Brain microvascular endothelial cell (primary cell): ENCODE measurements at regions not wholly inside any gene's neighbourhood (a gene's known extent, or its start where the extent isn't known, plus 50 kb on each side); places are given as distances from the start of the nearest gene placed in this dataset.

Experiments used
- DNase-seq: peaks from one replicate; pipeline ENCODE4 v3.0.0-alpha.2; 2020
- H3K27ac ChIP-seq: fragments of 250-450 bp; sonication (Bioruptor Pico); 2 replicates; pipeline ENCODE4 v1.5.1; 2020; ENCODE audit warnings: mild to moderate bottlenecking, moderate library complexity
- H3K27me3 ChIP-seq: fragments of 250-450 bp; sonication (Bioruptor Pico); replicated peaks from 2 replicates; pipeline ENCODE4 v1.5.1; 2020; ENCODE audit warnings: mild to moderate bottlenecking
- H3K36me3 ChIP-seq: fragments of 250-450 bp; sonication (Bioruptor Pico); replicated peaks from 2 replicates; pipeline ENCODE4 v1.5.1; 2020; ENCODE audit warnings: mild to moderate bottlenecking
- H3K4me3 ChIP-seq: 2 replicates; pipeline ENCODE4 v1.5.1; 2011; ENCODE audit warnings: low read depth, mild to moderate bottlenecking, control low read depth, low read length, moderate library complexity
- CTCF ChIP-seq: IDR thresholded peaks from 2 replicates; pipeline ENCODE4 v1.5.1; 2011; ENCODE audit warnings: low read depth, mild to moderate bottlenecking, moderate library complexity, low read length, control low read depth, inconsistent platforms; ENCODE audit errors: missing control alignments
- in situ Hi-C: cut with HindIII; loops from 2 replicates; pipeline ENCODE4 v1.10.0; 2017; ENCODE audit warnings: low sequenced_read_pairs, low pct_ligation_motif_present

GRCh38 chr2:234189786-234190300 is 139.3 kb downstream of the SPP2 start:
- no peak for TF ChIP-seq CTCF
- Histone ChIP-seq H3K27me3 (no peaks in the 10 kb centered on the region), H3K4me3 (no peak overlapping the region), H3K36me3 (no peaks in the 10 kb centered on the region), H3K27ac (no peak overlapping the region)
- no peak for DNase-seq
- in situ Hi-C loops, result no loop called here

- TF ChIP-seq CTCF, result no peak
- Histone ChIP-seq H3K27ac (no peak overlapping the region), H3K27me3 (no peaks in the 10 kb centered on the region), H3K36me3 (no peaks in the 10 kb centered on the region), H3K4me3 (no peak overlapping the region)
- no peak for DNase-seq
- in situ Hi-C loops, result no loop called here
Measured at GRCh38 chr2:234189230-234189629, 138.7 kb downstream of the SPP2 start.

GRCh38 chr2:234187646-234188174 is 137.2 kb downstream of the SPP2 start:
- no peaks in the 10 kb centered on the region for H3K36me3 ChIP-seq
- DNase-seq, result no peak
- TF ChIP-seq CTCF, result no peak
- in situ Hi-C loops, result no loop called here
- no peaks in the 10 kb centered on the region for H3K27me3 ChIP-seq
- no peak overlapping the region for H3K4me3 ChIP-seq
- H3K27ac ChIP-seq, result no peak overlapping the region

- no peak for TF ChIP-seq CTCF
- in situ Hi-C loops, result no loop called here
- Histone ChIP-seq H3K27me3 (no peaks in the 10 kb centered on the region), H3K4me3 (no peak overlapping the region), H3K27ac (no peak overlapping the region), H3K36me3 (no peaks in the 10 kb centered on the region)
- no peak for DNase-seq
Measured at GRCh38 chr2:234181121-234181520, 130.6 kb downstream of the SPP2 start.

DNA sequence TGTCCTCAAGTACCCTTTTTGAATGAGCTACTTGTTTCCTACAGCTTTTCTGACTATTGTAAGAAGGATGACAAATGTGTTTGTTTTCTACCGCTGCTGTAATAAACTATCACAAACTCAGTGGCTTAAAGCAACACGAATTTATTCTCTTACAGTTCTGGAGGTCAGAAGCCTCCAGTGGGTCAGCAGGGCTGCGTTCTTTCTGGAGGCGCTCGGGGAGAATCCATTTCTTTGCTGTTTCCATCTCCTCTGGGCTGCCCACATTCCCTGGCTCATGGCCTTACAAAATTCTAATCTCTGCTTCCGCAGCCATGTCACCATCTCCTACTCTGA is 128.5 kb downstream of the SPP2 start:
- no peaks in the 10 kb centered on the region for H3K36me3 ChIP-seq
- no peak for DNase-seq
- H3K27ac ChIP-seq, result no peak overlapping the region
- H3K27me3 ChIP-seq, result no peaks in the 10 kb centered on the region
- TF ChIP-seq CTCF, result no peak
- no peak overlapping the region for H3K4me3 ChIP-seq
- in situ Hi-C loops, result no loop called here

DNA sequence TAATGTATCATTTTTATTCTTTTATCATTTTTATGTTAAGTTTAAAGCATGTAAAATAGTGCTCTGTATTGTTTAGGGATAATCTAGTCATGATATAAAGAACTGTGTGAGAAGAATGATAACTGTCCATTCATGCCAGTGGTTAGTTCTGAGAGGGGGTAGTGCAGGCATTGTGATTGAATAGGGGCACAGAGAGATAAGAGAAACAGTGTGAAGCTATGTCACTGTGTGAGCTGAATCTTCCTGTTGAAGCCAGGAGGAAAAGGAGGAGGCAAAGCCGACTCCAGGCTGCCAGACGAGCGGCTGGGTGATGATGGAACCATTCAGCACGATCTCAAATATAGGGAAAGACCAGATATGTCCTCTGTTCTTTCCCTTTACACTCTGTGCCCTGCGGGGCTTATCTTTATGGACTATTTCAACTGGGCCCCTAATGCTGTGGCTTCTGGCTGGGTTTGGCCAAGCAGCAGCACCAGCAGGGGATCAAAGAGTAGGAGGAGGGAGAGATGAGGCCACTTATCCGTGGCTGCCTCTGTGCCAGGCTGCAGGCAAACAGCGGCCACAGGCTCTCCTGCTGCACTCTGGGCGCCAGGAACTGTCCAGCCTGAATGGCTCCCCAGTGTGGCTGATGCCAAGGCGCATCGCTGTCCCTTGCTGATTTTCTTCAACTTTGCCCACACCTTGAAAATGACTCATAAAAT is 128.0 kb downstream of the SPP2 start:
- no peak for TF ChIP-seq CTCF
- Histone ChIP-seq H3K4me3 (no peak overlapping the region), H3K36me3 (no peaks in the 10 kb centered on the region), H3K27ac (no peak overlapping the region), H3K27me3 (no peaks in the 10 kb centered on the region)
- in situ Hi-C loops, result no loop called here
- no peak for DNase-seq
